ENCODE measurements at regions not wholly inside any gene's neighbourhood (a gene's known extent, or its start where the extent isn't known, plus 50 kb on each side); places are given as distances from the start of the nearest gene placed in this dataset.

DNA sequence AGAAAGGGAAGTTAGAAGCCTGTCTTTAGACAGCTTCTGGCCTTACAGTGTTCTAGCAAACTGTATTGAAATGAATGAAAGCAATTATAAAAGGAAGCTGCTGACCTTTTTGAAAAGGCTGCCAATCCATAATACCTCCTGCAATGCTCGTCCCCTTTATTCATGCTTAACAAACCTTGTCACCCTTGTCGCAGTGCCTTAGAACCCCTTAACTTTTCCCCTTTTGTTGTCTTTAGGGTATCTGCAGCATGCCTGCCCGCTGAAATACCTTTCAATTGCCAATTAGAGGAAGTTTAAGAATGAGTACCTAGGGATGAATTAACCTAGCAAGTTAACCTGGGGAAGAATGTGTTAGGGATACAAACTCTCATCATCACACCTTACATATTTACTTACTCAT, 731.2 kb downstream of the RERGL start:
- H3K36me3 Mint-ChIP-seq = no peaks in the 10 kb centered on the region
- TF ChIP-seq PRRX2 (CRISPR knock-in tag; IDR thresholded peaks at IDR 0.05) = no peak
- TF ChIP-seq ZNF121 (CRISPR knock-in tag; IDR thresholded peaks at IDR 0.05) = no peak
- ATAC-seq (peak; percentile 86), DNase-seq (ENCODE audit: low spot score) (no peak)
- no peak overlapping the region for H3K27ac Mint-ChIP-seq
- H3K27me3 Mint-ChIP-seq (ENCODE audit: low read depth) = peaks cover 48% of the 10 kb centered on the region
- ChIA-PET CTCF (no interaction called here), POLR2A (no interaction called here)
- H3K9me3 Mint-ChIP-seq = no peaks in the 10 kb centered on the region
- peaks cover 27% of the 10 kb centered on the region for H3K4me1 Mint-ChIP-seq
- no peak overlapping the region for H3K4me3 Mint-ChIP-seq

DNA sequence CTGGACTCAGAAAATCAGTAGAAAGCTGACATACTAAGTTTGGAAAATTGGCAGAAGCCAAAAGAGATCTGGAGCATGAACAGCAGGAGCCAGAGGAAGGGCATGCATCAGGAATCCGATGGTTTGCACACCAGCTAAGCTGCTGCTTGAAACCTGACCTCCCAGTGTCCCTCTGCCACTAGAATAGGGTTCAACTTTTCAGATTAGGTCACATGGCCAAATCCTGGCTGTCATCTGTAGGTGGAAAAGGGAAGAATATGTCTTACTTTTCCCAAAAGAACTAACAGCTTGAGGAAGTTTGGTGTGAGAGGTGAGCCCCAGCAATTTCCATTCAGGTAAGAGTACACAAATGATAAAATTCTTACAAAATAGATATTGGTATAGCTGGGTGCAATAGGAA, 732.6 kb downstream of the RERGL start:
- no peaks in the 10 kb centered on the region for H3K36me3 Mint-ChIP-seq
- H3K4me1 Mint-ChIP-seq = peaks cover 27% of the 10 kb centered on the region
- ChIA-PET CTCF (no interaction called here), POLR2A (interaction anchor here (0.7 kb wide), 1 partner anchor 232 kb away, joined by 4 read pairs; no protein-coding TSS in a partner anchor)
- TF ChIP-seq JUN (CRISPR knock-in tag; IDR thresholded peaks at IDR 0.05) = no peak
- no peak for TF ChIP-seq FOXK1 (CRISPR knock-in tag; IDR thresholded peaks at IDR 0.05)
- TF ChIP-seq, protein P1, sequence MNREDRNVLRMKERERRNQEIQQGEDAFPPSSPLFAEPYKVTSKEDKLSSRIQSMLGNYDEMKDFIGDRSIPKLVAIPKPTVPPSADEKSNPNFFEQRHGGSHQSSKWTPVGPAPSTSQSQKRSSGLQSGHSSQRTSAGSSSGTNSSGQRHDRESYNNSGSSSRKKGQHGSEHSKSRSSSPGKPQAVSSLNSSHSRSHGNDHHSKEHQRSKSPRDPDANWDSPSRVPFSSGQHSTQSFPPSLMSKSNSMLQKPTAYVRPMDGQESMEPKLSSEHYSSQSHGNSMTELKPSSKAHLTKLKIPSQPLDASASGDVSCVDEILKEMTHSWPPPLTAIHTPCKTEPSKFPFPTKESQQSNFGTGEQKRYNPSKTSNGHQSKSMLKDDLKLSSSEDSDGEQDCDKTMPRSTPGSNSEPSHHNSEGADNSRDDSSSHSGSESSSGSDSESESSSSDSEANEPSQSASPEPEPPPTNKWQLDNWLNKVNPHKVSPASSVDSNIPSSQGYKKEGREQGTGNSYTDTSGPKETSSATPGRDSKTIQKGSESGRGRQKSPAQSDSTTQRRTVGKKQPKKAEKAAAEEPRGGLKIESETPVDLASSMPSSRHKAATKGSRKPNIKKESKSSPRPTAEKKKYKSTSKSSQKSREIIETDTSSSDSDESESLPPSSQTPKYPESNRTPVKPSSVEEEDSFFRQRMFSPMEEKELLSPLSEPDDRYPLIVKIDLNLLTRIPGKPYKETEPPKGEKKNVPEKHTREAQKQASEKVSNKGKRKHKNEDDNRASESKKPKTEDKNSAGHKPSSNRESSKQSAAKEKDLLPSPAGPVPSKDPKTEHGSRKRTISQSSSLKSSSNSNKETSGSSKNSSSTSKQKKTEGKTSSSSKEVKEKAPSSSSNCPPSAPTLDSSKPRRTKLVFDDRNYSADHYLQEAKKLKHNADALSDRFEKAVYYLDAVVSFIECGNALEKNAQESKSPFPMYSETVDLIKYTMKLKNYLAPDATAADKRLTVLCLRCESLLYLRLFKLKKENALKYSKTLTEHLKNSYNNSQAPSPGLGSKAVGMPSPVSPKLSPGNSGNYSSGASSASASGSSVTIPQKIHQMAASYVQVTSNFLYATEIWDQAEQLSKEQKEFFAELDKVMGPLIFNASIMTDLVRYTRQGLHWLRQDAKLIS (CRISPR knock-in tag; IDR thresholded peaks at IDR 0.05; ENCODE audit: borderline replicate concordance) = no peak
- no peak for TF ChIP-seq TP53 (CRISPR knock-in tag; IDR thresholded peaks at IDR 0.05)
- TF ChIP-seq, protein P2, sequence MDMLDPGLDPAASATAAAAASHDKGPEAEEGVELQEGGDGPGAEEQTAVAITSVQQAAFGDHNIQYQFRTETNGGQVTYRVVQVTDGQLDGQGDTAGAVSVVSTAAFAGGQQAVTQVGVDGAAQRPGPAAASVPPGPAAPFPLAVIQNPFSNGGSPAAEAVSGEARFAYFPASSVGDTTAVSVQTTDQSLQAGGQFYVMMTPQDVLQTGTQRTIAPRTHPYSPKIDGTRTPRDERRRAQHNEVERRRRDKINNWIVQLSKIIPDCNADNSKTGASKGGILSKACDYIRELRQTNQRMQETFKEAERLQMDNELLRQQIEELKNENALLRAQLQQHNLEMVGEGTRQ (CRISPR knock-in tag; IDR thresholded peaks at IDR 0.05) = peak; percentile 59
- TF ChIP-seq, protein P3, sequence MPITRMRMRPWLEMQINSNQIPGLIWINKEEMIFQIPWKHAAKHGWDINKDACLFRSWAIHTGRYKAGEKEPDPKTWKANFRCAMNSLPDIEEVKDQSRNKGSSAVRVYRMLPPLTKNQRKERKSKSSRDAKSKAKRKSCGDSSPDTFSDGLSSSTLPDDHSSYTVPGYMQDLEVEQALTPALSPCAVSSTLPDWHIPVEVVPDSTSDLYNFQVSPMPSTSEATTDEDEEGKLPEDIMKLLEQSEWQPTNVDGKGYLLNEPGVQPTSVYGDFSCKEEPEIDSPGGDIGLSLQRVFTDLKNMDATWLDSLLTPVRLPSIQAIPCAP (CRISPR knock-in tag; IDR thresholded peaks at IDR 0.05) = no peak
- DNase-seq (ENCODE audit: low spot score) (no peak), ATAC-seq (peak; percentile 44; the same call in 1 of the 2 replicates)
- H3K9me3 Mint-ChIP-seq = no peaks in the 10 kb centered on the region
- H3K27me3 Mint-ChIP-seq (ENCODE audit: low read depth) = peaks cover 48% of the 10 kb centered on the region
- H3K27ac Mint-ChIP-seq = no peak overlapping the region
- no peak overlapping the region for H3K4me3 Mint-ChIP-seq

DNA sequence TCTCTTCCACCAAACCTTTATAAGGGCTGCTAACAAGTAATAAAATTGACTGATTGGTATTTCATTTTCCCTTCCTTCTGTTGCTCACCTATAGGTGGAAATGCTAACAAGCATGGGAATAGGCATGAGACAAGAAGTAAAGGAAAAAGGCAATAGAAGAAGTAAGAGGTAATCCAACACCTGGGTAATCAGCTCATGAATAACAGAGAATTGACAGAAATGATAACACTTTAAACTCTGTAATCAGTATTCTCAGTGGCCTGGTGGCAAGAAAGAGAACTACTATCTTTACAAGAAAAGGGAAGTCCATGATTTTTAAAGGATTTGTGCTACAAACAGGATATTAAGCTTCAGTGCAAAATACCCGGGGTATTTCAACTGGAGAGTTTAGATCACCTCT, 737.8 kb downstream of the RERGL start:
- Mint-ChIP-seq H3K36me3 (no peaks in the 10 kb centered on the region), H3K4me3 (no peak overlapping the region), H3K27me3 (ENCODE audit: low read depth) (peaks cover 16% of the 10 kb centered on the region), H3K9me3 (no peaks in the 10 kb centered on the region), H3K4me1 (peaks cover 5% of the 10 kb centered on the region), H3K27ac (no peak overlapping the region)
- ChIA-PET POLR2A (no interaction called here), CTCF (no interaction called here)
- no peak for ATAC-seq
- no peak for DNase-seq (ENCODE audit: low spot score)
- TF ChIP-seq NR1H2 (CRISPR knock-in tag; IDR thresholded peaks at IDR 0.05) = no peak
- no peak for TF ChIP-seq NR3C1 (CRISPR knock-in tag; conservative IDR thresholded peaks at IDR 0.05; ENCODE audit: low read depth)
- TF ChIP-seq SOX15 (CRISPR knock-in tag; IDR thresholded peaks at IDR 0.05) = no peak
- no peak for TF ChIP-seq MYBL2 (CRISPR knock-in tag; IDR thresholded peaks at IDR 0.05)
- TF ChIP-seq, protein P4, sequence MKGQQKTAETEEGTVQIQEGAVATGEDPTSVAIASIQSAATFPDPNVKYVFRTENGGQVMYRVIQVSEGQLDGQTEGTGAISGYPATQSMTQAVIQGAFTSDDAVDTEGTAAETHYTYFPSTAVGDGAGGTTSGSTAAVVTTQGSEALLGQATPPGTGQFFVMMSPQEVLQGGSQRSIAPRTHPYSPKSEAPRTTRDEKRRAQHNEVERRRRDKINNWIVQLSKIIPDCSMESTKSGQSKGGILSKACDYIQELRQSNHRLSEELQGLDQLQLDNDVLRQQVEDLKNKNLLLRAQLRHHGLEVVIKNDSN (CRISPR knock-in tag; IDR thresholded peaks at IDR 0.05) = no peak
- no peak for TF ChIP-seq TEAD4 (CRISPR knock-in tag; IDR thresholded peaks at IDR 0.05)
- TF ChIP-seq SMAD3 (CRISPR knock-in tag; IDR thresholded peaks at IDR 0.05; ENCODE audit: borderline replicate concordance) = no peak
- no peak for TF ChIP-seq GRHL2 (CRISPR knock-in tag; IDR thresholded peaks at IDR 0.05; ENCODE audit: insufficient replicate concordance, severe bottlenecking)
- TF ChIP-seq, protein P3 (CRISPR knock-in tag; IDR thresholded peaks at IDR 0.05) = no peak
- TF ChIP-seq, protein P5, sequence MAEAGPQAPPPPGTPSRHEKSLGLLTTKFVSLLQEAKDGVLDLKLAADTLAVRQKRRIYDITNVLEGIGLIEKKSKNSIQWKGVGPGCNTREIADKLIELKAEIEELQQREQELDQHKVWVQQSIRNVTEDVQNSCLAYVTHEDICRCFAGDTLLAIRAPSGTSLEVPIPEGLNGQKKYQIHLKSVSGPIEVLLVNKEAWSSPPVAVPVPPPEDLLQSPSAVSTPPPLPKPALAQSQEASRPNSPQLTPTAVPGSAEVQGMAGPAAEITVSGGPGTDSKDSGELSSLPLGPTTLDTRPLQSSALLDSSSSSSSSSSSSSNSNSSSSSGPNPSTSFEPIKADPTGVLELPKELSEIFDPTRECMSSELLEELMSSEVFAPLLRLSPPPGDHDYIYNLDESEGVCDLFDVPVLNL (CRISPR knock-in tag; IDR thresholded peaks at IDR 0.05; ENCODE audit: borderline replicate concordance, low read depth) = no peak
- no peak for TF ChIP-seq ZNF423 (CRISPR knock-in tag; IDR thresholded peaks at IDR 0.05)
- TF ChIP-seq CBFB (CRISPR knock-in tag; IDR thresholded peaks at IDR 0.05; ENCODE audit: low read depth) = no peak
- TF ChIP-seq, protein P6, sequence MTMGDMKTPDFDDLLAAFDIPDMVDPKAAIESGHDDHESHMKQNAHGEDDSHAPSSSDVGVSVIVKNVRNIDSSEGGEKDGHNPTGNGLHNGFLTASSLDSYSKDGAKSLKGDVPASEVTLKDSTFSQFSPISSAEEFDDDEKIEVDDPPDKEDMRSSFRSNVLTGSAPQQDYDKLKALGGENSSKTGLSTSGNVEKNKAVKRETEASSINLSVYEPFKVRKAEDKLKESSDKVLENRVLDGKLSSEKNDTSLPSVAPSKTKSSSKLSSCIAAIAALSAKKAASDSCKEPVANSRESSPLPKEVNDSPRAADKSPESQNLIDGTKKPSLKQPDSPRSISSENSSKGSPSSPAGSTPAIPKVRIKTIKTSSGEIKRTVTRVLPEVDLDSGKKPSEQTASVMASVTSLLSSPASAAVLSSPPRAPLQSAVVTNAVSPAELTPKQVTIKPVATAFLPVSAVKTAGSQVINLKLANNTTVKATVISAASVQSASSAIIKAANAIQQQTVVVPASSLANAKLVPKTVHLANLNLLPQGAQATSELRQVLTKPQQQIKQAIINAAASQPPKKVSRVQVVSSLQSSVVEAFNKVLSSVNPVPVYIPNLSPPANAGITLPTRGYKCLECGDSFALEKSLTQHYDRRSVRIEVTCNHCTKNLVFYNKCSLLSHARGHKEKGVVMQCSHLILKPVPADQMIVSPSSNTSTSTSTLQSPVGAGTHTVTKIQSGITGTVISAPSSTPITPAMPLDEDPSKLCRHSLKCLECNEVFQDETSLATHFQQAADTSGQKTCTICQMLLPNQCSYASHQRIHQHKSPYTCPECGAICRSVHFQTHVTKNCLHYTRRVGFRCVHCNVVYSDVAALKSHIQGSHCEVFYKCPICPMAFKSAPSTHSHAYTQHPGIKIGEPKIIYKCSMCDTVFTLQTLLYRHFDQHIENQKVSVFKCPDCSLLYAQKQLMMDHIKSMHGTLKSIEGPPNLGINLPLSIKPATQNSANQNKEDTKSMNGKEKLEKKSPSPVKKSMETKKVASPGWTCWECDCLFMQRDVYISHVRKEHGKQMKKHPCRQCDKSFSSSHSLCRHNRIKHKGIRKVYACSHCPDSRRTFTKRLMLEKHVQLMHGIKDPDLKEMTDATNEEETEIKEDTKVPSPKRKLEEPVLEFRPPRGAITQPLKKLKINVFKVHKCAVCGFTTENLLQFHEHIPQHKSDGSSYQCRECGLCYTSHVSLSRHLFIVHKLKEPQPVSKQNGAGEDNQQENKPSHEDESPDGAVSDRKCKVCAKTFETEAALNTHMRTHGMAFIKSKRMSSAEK (CRISPR knock-in tag; IDR thresholded peaks at IDR 0.05; ENCODE audit: borderline replicate concordance) = no peak
